Fibroblast of skin of left quadriceps (primary cell): ENCODE measurements at regions not wholly inside any gene's neighbourhood (a gene's known extent, or its start where the extent isn't known, plus 50 kb on each side); places are given as distances from the start of the nearest gene placed in this dataset.
"Not testable (repeated sequence)": the region's sequence is repeated elsewhere in the genome, so short reads cannot be mapped to it uniquely, and the experiment has no call there.

Experiments used
- DNase-seq, 2 experiments: peaks; one replicate each; pipeline ENCODE4 v3.0.0-alpha.2; 2013; ENCODE audit warnings: low read depth in 2 of 2

- DNase-seq: not testable (repeated sequence)
Measured at GRCh38 chr5:174586163-174586562, 138.2 kb upstream of the MSX2 start.

DNA sequence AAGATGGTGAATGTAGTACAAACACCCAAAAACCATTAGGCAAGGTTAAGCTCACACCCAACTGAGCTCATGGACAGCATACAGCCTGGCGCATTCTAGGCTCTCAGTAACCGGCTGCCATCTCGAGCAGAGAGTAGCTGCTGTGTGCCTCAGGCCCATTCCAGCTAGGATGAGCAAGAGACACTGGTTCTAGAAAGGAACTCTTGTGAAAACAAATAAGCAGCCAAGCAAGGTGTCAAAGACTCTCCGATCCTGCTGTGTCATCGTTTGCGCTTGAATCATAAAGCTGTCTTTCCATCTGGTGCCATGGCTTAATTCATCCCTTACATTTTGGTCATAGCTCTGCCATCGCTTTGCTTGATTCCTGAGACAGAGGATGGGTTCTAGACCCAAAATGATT, 135.4 kb upstream of the MSX2 start:
- DNase-seq: no peak

DNA sequence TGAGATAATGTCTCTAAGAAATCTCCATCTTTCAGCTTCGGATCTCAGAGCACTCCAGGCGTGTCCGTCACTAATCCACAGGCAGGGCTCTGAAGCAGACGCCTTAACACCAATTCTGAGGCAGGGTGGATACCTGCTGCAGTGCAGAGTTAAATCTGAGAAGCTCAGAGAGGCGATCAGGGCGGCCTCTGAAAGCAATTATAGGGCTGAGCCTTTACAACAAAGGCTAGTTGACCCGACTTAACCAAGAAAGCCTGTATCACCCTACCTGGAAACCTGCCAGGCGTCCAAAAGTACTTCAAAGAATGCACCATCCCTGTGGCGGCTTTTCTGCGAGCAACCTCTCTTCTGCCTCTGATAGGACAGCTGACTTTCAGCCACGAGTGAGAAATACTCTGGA, 134.8 kb upstream of the MSX2 start:
- no peak for DNase-seq

DNA sequence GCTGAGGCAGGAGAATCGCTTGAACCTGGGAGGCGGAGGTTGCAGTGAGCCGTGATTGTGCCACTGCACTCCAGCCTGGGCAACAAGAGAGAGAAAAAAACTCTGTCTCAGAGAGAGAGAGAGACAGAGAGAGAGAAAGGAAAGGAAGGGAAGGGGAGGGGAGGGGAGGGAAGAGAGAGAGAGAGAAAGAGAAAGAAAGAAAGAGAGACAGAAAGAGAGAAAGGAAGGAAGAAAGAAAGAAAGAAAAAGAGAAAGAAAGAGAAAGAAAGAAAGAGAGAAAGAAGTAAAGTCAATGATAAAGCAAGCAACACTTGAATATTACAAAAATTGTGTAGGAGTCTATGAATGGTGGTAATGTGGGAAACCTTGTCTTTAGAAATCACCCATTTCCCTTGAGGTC, 133.6 kb upstream of the MSX2 start:
- no peak for DNase-seq

DNA sequence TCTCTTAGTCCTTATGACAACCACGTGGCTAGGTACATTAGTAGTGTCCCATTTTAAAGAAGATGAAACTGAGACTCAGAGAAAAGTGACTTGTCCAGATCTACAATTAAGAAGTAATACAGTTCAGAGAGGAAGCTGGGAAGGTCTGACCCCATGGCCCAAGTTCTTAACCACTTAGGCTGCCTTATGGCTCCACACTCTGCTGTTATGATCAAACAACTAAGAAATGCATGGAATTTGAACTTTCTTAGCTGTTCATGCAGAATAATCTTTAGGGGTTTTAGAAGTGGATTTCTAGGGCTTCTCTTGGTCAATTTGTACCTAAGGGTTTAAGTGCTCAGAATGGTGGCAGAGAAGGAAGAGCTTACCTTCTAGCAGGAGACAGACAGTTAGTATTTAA, 128.0 kb upstream of the MSX2 start:
- no peak for DNase-seq

GRCh38 chr5:174599992-174600391, 124.4 kb upstream of the MSX2 start:
- DNase-seq: no peak

DNA sequence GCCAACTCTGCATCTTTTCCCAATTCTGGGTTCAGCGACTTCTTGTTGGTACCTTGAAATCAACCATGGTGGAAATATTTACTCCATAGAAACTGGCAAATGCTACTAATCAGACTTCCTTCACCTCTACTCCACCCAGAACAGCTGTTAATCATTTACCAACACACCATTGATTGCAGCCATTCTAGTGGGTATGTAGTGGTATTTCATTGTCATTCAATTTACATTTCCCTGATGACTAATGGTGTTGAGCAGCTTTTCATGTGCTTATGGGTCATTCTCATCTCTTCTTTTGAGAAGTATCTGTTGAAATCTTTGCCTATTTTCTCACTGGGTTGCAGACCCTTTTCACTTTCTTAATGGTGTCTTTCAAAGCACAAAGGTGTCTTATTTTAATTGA, 122.4 kb upstream of the MSX2 start:
- DNase-seq: no peak

- no peak for DNase-seq
Measured at GRCh38 chr5:174606153-174606552, 118.2 kb upstream of the MSX2 start.

- DNase-seq: no peak
Measured at GRCh38 chr5:174606646-174607045, 117.7 kb upstream of the MSX2 start.

DNA sequence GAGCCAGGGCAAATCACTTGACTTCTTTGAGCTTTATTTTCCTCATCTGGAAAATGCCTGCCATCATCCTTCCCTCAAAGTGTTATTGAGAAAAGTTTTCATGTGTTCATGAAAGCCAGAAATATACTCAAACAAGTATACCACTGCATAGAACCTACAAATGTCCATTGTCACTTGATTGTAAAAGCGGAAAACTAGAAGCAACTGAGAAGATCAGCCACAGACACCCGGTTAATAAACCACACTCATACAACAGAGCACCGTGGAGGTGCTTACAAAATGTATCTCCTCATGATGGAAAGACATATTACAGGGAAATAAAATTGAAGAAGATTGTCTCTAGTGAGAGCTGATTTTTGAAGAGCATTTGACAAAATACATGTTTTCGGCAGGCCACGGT, 117.2 kb upstream of the MSX2 start:
- no peak for DNase-seq

GRCh38 chr5:174607916-174608315, 116.5 kb upstream of the MSX2 start:
- DNase-seq: no peak

DNA sequence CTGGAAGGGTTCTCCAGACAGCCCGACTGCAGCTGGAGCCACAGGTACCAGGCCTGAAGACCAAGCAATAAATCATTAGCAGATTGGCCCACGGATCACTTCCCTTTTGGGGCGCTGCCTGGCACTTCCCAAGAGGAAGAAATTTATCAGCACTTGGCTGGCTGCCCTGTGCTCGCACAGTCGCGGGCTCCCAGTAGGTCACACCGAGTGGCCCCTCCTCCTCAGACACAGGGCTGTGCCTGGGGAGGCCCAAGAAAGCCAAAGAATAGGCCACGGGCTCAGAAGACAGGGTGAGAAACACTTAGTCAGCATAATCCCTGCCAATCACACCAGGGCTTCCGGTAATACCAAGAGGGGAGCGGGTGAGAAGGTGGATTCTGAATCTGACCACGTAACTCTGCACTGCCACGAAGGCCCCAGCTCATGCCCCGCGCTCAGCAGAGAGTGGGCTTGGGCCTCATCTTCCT, 115.7 kb upstream of the MSX2 start:
- DNase-seq: no peak

- DNase-seq: no peak
Measured at GRCh38 chr5:174609116-174609515, 115.3 kb upstream of the MSX2 start.

DNA sequence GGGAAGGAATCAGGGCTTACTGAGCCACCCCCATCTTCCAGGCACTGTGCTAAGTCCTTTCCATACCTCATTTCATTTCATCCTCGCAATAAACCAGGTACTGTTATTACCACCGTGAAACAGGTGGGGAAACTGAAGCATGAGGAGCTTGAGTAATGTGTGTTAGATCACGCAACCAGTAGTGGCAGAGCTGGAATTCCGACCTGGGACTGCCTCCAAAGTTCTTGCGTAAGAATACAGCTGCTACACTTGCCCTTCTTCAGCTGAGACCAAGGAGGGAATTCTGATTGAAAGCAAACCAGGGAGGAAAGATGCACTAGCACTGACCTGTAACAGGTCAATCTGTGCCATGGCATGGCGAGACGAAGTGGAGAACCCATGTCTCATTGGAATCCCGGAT, 113.4 kb upstream of the MSX2 start:
- DNase-seq: peak in 1 of 2 experiments; percentile 1

GRCh38 chr5:174612686-174613085, 111.7 kb upstream of the MSX2 start:
- DNase-seq: no peak

GRCh38 chr5:174614500-174615135, 109.8 kb upstream of the MSX2 start:
- DNase-seq: no peak

- no peak for DNase-seq
Measured at GRCh38 chr5:174616036-174616435, 108.3 kb upstream of the MSX2 start.

DNA sequence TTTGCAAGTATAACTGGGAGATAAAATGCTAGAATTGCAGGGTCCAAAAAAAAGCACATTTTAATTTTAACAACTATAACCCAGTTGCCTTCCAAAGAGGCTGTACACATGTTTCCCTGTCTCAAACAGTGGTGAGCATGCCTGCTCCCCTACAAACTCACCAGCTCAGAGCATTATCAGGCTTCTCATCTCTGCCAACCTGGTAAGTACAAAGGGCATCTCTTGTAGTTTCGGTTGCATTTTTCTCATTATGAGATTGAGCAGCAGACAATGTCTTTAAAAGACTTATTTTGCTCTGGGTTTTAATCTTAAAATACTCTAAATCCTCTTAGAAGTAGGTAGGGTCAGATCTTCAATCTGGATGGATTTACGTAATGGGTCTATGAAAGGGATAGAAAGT, 107.1 kb upstream of the MSX2 start:
- no peak for DNase-seq

GRCh38 chr5:174617910-174618309, 106.5 kb upstream of the MSX2 start:
- DNase-seq: no peak

GRCh38 chr5:174618589-174618988, 105.8 kb upstream of the MSX2 start:
- DNase-seq: no peak

DNA sequence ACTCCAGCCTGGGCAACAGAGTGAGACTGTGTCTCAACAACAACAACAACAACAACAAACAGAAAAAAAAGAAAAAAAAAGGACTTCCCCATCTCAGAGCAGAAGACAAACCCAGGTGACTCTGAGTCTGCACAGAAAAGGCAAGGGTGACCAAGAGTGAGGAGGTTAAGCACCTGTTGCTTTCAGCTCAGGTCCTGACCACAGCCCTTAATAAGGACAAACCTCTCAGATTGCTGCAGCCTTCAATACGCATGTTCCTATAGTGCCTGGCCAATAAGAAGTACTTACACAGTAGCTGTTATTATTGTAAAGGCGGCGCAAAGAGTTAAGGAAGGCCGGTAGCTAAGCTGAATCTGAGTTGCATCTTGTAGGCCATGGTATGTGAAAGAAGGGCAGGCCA, 102.3 kb upstream of the MSX2 start:
- no peak for DNase-seq

DNA sequence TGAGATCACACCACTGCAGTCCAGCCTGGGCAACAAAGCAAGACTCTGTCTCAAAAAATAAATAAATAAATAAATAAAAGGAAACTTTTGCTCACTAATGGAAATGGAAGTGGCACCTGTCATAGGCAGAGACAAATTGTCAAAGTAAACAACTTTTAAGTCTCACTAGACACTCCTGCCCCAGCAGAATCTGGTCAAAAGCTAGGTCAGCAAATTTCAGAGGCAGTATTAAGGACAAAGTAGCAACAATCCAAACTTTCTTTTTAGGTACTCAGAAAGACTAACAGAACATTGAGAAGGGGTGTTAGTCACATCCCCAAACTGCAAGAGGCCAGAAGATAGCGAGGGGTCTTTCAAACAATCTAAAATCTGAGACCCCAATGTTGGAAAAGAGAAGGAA, 101.4 kb upstream of the MSX2 start:
- DNase-seq: no peak

- no peak for DNase-seq
Measured at GRCh38 chr5:174623433-174624019, 100.9 kb upstream of the MSX2 start.
